GM21786 (cell line): ENCODE measurements at regions not wholly inside any gene's neighbourhood (a gene's known extent, or its start where the extent isn't known, plus 50 kb on each side); places are given as distances from the start of the nearest gene placed in this dataset.
A peak's percentile ranks its signal among the peaks of the same experiment; 100 is the strongest.
"Not testable (repeated sequence)": the region's sequence is repeated elsewhere in the genome, so short reads cannot be mapped to it uniquely, and the experiment has no call there.

Source experiments
- ATAC-seq: cut with Tn5 transposase; IDR thresholded peaks from one replicate; pipeline ENCODE4 v1.9.1; 2021; ENCODE audit not compliant: unreplicated experiment

GRCh38 chrX:136975684-136976470 is 57.9 kb downstream of the GPR101 start:
- no peak for ATAC-seq

GRCh38 chrX:136967966-136968365 is 65.8 kb downstream of the GPR101 start:
- ATAC-seq, result no peak

GRCh38 chrX:136963973-136964372 is 69.8 kb downstream of the GPR101 start:
- no peak for ATAC-seq

GRCh38 chrX:136961594-136962135 is 72.1 kb downstream of the GPR101 start:
- ATAC-seq, result no peak

GRCh38 chrX:136954930-136955329 is 74.4 kb upstream of the RBMX start:
- no peak for ATAC-seq

GRCh38 chrX:136953867-136954787 is 73.6 kb upstream of the RBMX start:
- peak; percentile 98 for ATAC-seq

- ATAC-seq, result no peak
Measured at GRCh38 chrX:136950211-136950610, 69.7 kb upstream of the RBMX start.

- ATAC-seq, result no peak
Measured at GRCh38 chrX:136941396-136942337, 61.1 kb upstream of the RBMX start.

GRCh38 chrX:136936183-136936549 is 55.6 kb upstream of the RBMX start:
- no peak for ATAC-seq

- ATAC-seq, result peak; percentile 78
Measured at GRCh38 chrX:136935533-136936182, 55.1 kb upstream of the RBMX start.

- ATAC-seq, result not testable (repeated sequence)
Measured at GRCh38 chrX:136934652-136935051, 54.1 kb upstream of the RBMX start.

- ATAC-seq, result no peak
Measured at GRCh38 chrX:136933611-136934145, 53.2 kb upstream of the RBMX start.

- no peak for ATAC-seq
Measured at GRCh38 chrX:136931661-136932060, 51.1 kb upstream of the RBMX start.
